ENCODE measurements at regions not wholly inside any gene's neighbourhood (a gene's known extent, or its start where the extent isn't known, plus 50 kb on each side); places are given as distances from the start of the nearest gene placed in this dataset.

DNA sequence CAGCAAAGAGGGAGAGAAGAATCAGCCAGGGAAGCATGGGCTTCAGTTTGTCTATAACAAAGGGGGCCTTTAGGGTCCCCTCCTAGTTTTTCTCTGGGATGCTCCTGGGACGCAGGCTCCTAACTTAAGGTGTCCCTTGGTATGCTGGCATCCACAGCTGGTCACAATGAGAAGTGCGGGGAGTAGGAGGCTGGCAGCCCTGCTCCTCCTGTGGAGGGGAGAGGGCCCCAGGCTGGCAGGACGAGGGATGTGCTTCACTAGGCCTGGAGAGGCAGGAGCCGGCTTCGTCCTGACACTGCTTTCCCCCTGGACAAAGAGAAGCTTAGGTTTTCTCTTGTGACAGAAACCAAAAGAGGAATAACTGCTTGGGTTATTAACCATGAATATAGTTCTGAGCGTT is 67.6 kb downstream of the NENF start:
- TF ChIP-seq, protein P1, sequence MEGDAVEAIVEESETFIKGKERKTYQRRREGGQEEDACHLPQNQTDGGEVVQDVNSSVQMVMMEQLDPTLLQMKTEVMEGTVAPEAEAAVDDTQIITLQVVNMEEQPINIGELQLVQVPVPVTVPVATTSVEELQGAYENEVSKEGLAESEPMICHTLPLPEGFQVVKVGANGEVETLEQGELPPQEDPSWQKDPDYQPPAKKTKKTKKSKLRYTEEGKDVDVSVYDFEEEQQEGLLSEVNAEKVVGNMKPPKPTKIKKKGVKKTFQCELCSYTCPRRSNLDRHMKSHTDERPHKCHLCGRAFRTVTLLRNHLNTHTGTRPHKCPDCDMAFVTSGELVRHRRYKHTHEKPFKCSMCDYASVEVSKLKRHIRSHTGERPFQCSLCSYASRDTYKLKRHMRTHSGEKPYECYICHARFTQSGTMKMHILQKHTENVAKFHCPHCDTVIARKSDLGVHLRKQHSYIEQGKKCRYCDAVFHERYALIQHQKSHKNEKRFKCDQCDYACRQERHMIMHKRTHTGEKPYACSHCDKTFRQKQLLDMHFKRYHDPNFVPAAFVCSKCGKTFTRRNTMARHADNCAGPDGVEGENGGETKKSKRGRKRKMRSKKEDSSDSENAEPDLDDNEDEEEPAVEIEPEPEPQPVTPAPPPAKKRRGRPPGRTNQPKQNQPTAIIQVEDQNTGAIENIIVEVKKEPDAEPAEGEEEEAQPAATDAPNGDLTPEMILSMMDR (IDR thresholded peaks at IDR 0.05; ENCODE audit: poor library complexity): no peak
- TF ChIP-seq EZH2 (IDR thresholded peaks at IDR 0.05; ENCODE audit: borderline replicate concordance) (no peak), EZH2phosphoT487 (IDR thresholded peaks at IDR 0.05; ENCODE audit: low read depth, severe bottlenecking, unreplicated experiment) (no peak)
